ENCODE measurements at regions not wholly inside any gene's neighbourhood (a gene's known extent, or its start where the extent isn't known, plus 50 kb on each side); places are given as distances from the start of the nearest gene placed in this dataset.

DNA sequence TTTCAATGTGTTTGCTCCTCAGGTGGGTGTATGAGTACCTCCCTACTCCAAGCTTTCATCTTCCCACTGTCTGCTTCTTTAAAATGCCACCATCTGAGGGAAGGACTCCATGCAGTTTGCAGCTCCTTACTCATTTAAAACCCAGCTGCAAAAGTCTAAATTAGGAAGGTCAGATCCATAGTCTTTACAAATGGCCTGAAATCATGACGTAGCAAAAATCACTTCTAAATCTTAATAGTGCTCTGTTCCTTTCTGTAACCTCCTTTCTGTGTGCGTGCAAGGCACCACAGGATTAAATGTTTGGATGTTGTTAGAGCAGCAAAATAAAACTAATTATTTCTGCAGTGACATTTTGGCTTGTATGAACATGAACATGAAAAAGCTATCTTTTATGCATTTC, 366.9 kb upstream of the IGFBP3 start:
- Histone ChIP-seq H3K27me3 (no peaks in the 10 kb centered on the region), H3K4me1 (peaks cover 0 to 5% of the 10 kb centered on the region in 2 donors), H3K27ac (no peak overlapping the region), H3K36me3 (no peaks in the 10 kb centered on the region), H3K4me3 (no peak overlapping the region), H3K9me3 (no peaks in the 10 kb centered on the region)
- TF ChIP-seq, protein P1, sequence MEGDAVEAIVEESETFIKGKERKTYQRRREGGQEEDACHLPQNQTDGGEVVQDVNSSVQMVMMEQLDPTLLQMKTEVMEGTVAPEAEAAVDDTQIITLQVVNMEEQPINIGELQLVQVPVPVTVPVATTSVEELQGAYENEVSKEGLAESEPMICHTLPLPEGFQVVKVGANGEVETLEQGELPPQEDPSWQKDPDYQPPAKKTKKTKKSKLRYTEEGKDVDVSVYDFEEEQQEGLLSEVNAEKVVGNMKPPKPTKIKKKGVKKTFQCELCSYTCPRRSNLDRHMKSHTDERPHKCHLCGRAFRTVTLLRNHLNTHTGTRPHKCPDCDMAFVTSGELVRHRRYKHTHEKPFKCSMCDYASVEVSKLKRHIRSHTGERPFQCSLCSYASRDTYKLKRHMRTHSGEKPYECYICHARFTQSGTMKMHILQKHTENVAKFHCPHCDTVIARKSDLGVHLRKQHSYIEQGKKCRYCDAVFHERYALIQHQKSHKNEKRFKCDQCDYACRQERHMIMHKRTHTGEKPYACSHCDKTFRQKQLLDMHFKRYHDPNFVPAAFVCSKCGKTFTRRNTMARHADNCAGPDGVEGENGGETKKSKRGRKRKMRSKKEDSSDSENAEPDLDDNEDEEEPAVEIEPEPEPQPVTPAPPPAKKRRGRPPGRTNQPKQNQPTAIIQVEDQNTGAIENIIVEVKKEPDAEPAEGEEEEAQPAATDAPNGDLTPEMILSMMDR (IDR thresholded peaks at IDR 0.05 in 4 of 5, conservative IDR thresholded peaks at IDR 0.05 in 1 of 5) = no peak
- no peak for TF ChIP-seq POLR2A (IDR thresholded peaks at IDR 0.05)
- ATAC-seq (no peak), DNase-seq (no peak)
- intact Hi-C loops (cut with DNase I; ENCODE audit: low total_unique reads) = no loop called here
- in situ Hi-C loops (cut with MboI; ENCODE audit: low sequenced_read_pairs in 4 of 4) = no loop called here

GRCh38 chr7:46286957-46287356, 365.9 kb upstream of the IGFBP3 start:
- H3K36me3 ChIP-seq = no peaks in the 10 kb centered on the region
- ATAC-seq = no peak
- DNase-seq = no peak
- H3K4me1 ChIP-seq = peaks cover 0 to 5% of the 10 kb centered on the region in 2 donors
- H3K4me3 ChIP-seq = no peak overlapping the region
- intact Hi-C loops (cut with DNase I; ENCODE audit: low total_unique reads) (no loop called here), in situ Hi-C loops (cut with MboI; ENCODE audit: low sequenced_read_pairs in 4 of 4) (no loop called here)
- H3K27me3 ChIP-seq = no peaks in the 10 kb centered on the region
- no peak overlapping the region for H3K27ac ChIP-seq
- H3K9me3 ChIP-seq = no peaks in the 10 kb centered on the region
- TF ChIP-seq, protein P1 (IDR thresholded peaks at IDR 0.05 in 4 of 5, conservative IDR thresholded peaks at IDR 0.05 in 1 of 5) = no peak
- TF ChIP-seq POLR2A (IDR thresholded peaks at IDR 0.05) = no peak

GRCh38 chr7:46286356-46286755, 365.3 kb upstream of the IGFBP3 start:
- Histone ChIP-seq H3K9me3 (no peaks in the 10 kb centered on the region), H3K36me3 (no peaks in the 10 kb centered on the region), H3K27me3 (no peaks in the 10 kb centered on the region), H3K27ac (no peak overlapping the region), H3K4me1 (peaks cover 0 to 5% of the 10 kb centered on the region in 2 donors), H3K4me3 (no peak overlapping the region)
- in situ Hi-C loops (cut with MboI; ENCODE audit: low sequenced_read_pairs in 4 of 4) (no loop called here), intact Hi-C loops (cut with DNase I; ENCODE audit: low total_unique reads) (no loop called here)
- ATAC-seq = no peak
- no peak for DNase-seq
- TF ChIP-seq, protein P1 (IDR thresholded peaks at IDR 0.05 in 4 of 5, conservative IDR thresholded peaks at IDR 0.05 in 1 of 5) = no peak
- TF ChIP-seq POLR2A (IDR thresholded peaks at IDR 0.05) = no peak

GRCh38 chr7:46285878-46286277, 364.8 kb upstream of the IGFBP3 start:
- DNase-seq (no peak), ATAC-seq (no peak)
- H3K9me3 ChIP-seq = no peaks in the 10 kb centered on the region
- H3K36me3 ChIP-seq = no peaks in the 10 kb centered on the region
- TF ChIP-seq, protein P1 (IDR thresholded peaks at IDR 0.05 in 4 of 5, conservative IDR thresholded peaks at IDR 0.05 in 1 of 5) = no peak
- no peak for TF ChIP-seq POLR2A (IDR thresholded peaks at IDR 0.05)
- no peak overlapping the region for H3K4me3 ChIP-seq
- H3K27me3 ChIP-seq = no peaks in the 10 kb centered on the region
- no peak overlapping the region for H3K27ac ChIP-seq
- intact Hi-C loops (cut with DNase I; ENCODE audit: low total_unique reads) (no loop called here), in situ Hi-C loops (cut with MboI; ENCODE audit: low sequenced_read_pairs in 4 of 4) (no loop called here)
- peaks cover 0 to under 1% of the 10 kb centered on the region in 2 donors for H3K4me1 ChIP-seq

- Histone ChIP-seq H3K27ac (peak overlapping the region; percentile 19 to 57 (median 34)), H3K36me3 (no peaks in the 10 kb centered on the region), H3K27me3 (no peaks in the 10 kb centered on the region), H3K4me3 (no peak overlapping the region), H3K9me3 (no peaks in the 10 kb centered on the region), H3K4me1 (no peaks in the 10 kb centered on the region)
- in situ Hi-C loops (cut with MboI; ENCODE audit: low sequenced_read_pairs in 4 of 4) = no loop called here
- ATAC-seq (peak; percentile 42 to 55), DNase-seq (peak; percentile 15 to 20)
- TF ChIP-seq, protein P1 (IDR thresholded peaks at IDR 0.05 in 4 of 5, conservative IDR thresholded peaks at IDR 0.05 in 1 of 5) = no peak
- TF ChIP-seq POLR2A (IDR thresholded peaks at IDR 0.05) = no peak
- intact Hi-C loops (cut with DNase I; ENCODE audit: low total_unique reads) = no loop called here
These were observed 362.8 kb upstream of the IGFBP3 start for GRCh38 chr7:46283852-46284251.
